Breast epithelium (tissue), 3 donors: ENCODE measurements at regions not wholly inside any gene's neighbourhood (a gene's known extent, or its start where the extent isn't known, plus 50 kb on each side); places are given as distances from the start of the nearest gene placed in this dataset.

ENCODE experiments used
- POLR2A ChIP-seq: fragments of 450-650 bp; IDR thresholded peaks from one replicate; pipeline ENCODE4 v1.6.1; 2016; ENCODE audit warnings: antibody characterized with exemption, mild to moderate bottlenecking, moderate library complexity
- POLR2AphosphoS5 ChIP-seq, 3 donors: sonication (generic); formaldehyde crosslinking; IDR thresholded peaks; one replicate each; pipeline ENCODE4 v1.6.1; 2017; ENCODE audit warnings: antibody characterized with exemption in 3 of 3
- TF ChIP-seq, protein P1 (sequence below), 3 donors: fragments of 450-650 bp; IDR thresholded peaks; one replicate each; pipeline ENCODE4 v1.5.1; 2016 to 2017; ENCODE audit warnings: antibody characterized with exemption in 3 of 3, mild to moderate bottlenecking in 3 of 3, moderate library complexity in 3 of 3

GRCh38 chr14:32004300-32004699, 72.8 kb upstream of the ARHGAP5 start:
- TF ChIP-seq, protein P1, sequence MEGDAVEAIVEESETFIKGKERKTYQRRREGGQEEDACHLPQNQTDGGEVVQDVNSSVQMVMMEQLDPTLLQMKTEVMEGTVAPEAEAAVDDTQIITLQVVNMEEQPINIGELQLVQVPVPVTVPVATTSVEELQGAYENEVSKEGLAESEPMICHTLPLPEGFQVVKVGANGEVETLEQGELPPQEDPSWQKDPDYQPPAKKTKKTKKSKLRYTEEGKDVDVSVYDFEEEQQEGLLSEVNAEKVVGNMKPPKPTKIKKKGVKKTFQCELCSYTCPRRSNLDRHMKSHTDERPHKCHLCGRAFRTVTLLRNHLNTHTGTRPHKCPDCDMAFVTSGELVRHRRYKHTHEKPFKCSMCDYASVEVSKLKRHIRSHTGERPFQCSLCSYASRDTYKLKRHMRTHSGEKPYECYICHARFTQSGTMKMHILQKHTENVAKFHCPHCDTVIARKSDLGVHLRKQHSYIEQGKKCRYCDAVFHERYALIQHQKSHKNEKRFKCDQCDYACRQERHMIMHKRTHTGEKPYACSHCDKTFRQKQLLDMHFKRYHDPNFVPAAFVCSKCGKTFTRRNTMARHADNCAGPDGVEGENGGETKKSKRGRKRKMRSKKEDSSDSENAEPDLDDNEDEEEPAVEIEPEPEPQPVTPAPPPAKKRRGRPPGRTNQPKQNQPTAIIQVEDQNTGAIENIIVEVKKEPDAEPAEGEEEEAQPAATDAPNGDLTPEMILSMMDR (IDR thresholded peaks at IDR 0.05) = no peak
- TF ChIP-seq POLR2A (no peak), POLR2AphosphoS5 (IDR thresholded peaks at IDR 0.05) (no peak)
